ENCODE measurements at regions not wholly inside any gene's neighbourhood (a gene's known extent, or its start where the extent isn't known, plus 50 kb on each side); places are given as distances from the start of the nearest gene placed in this dataset.

GRCh38 chr15:31160740-31161495, 59.4 kb upstream of the TRPM1 start:
- Histone ChIP-seq H3K9me3 (replicated peaks; ENCODE audit: control insufficient read depth, insufficient read depth, low read length) (no peaks in the 10 kb centered on the region), H3K27ac (ENCODE audit: control insufficient read depth, insufficient read depth) (no peak overlapping the region), H2AFZ (ENCODE audit: control insufficient read depth, low read depth, low read length) (no peak overlapping the region), H3K4me3 (no peak overlapping the region), H3K36me3 (ENCODE audit: control insufficient read depth in 2 of 2, insufficient read depth in 2 of 2, low read length in 1 of 2) (no peaks in the 10 kb centered on the region), H3K79me2 (ENCODE audit: control insufficient read depth, insufficient read depth, low read length) (no peaks in the 10 kb centered on the region), H3K4me2 (ENCODE audit: control insufficient read depth, insufficient read depth) (no peak overlapping the region), H3K9ac (ENCODE audit: control insufficient read depth, insufficient read depth, low read length) (no peak overlapping the region), H3K27me3 (replicated peaks in 1 of 2; ENCODE audit: control insufficient read depth in 2 of 2, insufficient read depth in 2 of 2, low read length in 1 of 2) (no peaks in the 10 kb centered on the region), H4K20me1 (ENCODE audit: control insufficient read depth, insufficient read depth) (no peaks in the 10 kb centered on the region), H3K4me1 (ENCODE audit: control insufficient read depth, insufficient read depth, low read length) (no peaks in the 10 kb centered on the region)
- POLR2A ChIA-PET = no interaction called here
- TF ChIP-seq TCF3 (IDR thresholded peaks at IDR 0.05; ENCODE audit: borderline replicate concordance, insufficient read depth, low read depth, low read length) (no peak), TAF1 (IDR thresholded peaks at IDR 0.05; ENCODE audit: borderline replicate concordance, low read depth, low read length) (no peak), USF2 (IDR thresholded peaks at IDR 0.05; ENCODE audit: borderline replicate concordance, low read depth, low read length) (no peak), FOXM1 (IDR thresholded peaks at IDR 0.05; ENCODE audit: low read depth, low read length) (no peak), JUNB (IDR thresholded peaks at IDR 0.05) (no peak), RCOR1 (conservative IDR thresholded peaks at IDR 0.05; ENCODE audit: low read depth, low read length) (no peak), CHD1 (IDR thresholded peaks at IDR 0.05; ENCODE audit: low read depth, low read length) (no peak), EZH2 (IDR thresholded peaks at IDR 0.05; ENCODE audit: borderline replicate concordance, control insufficient read depth, low read depth, low read length) (no peak), TCF12 (IDR thresholded peaks at IDR 0.05; ENCODE audit: low read depth, low read length) (no peak), MTA2 (IDR thresholded peaks at IDR 0.05; ENCODE audit: low read depth) (no peak), RB1 (IDR thresholded peaks at IDR 0.05; ENCODE audit: borderline replicate concordance) (no peak), MYC (IDR thresholded peaks at IDR 0.05; ENCODE audit: insufficient read depth, insufficient read length, insufficient replicate concordance, low read length, severe bottlenecking) (no peak), POLR2AphosphoS5 (IDR thresholded peaks at IDR 0.05; ENCODE audit: low read length) (no peak), USF1 (IDR thresholded peaks at IDR 0.05; ENCODE audit: borderline replicate concordance, extremely low read length, insufficient read depth, low read depth, low read length) (no peak), SMAD1 (IDR thresholded peaks at IDR 0.05; ENCODE audit: low read depth, partially characterized antibody) (no peak), MEF2A (IDR thresholded peaks at IDR 0.05; ENCODE audit: insufficient read depth, low read depth, low read length) (no peak)
- DNase-seq (ENCODE audit: low read depth, low spot score) = no peak
- CTCF ChIA-PET = interaction anchor here (1.3 kb wide), 1 partner anchor 330 kb away, joined by 3 read pairs; no protein-coding TSS in a partner anchor
- in situ Hi-C loops (cut with MboI) = no loop called here
- intact Hi-C loops (cut with micrococcal nuclease; ENCODE audit: unreplicated experiment) = no loop called here
- ATAC-seq = no peak
- WGBS (ENCODE audit: insufficient coverage, insufficient replicate concordance, low lambda C conversion rate, missing lambda C conversion rate) = 61% methylated on average over 23 of the region's 25 CpGs
- RAD21 ChIA-PET (ENCODE audit: unreplicated experiment) = no interaction called here
- FAIRE-seq = no peak
- no TSS peak for BruUV-seq (replicated peaks)
- SMC1A ChIA-PET (ENCODE audit: uncharacterized antibody, unreplicated experiment) = no interaction called here
